HG03442 (cell line): ENCODE measurements at regions not wholly inside any gene's neighbourhood (a gene's known extent, or its start where the extent isn't known, plus 50 kb on each side); places are given as distances from the start of the nearest gene placed in this dataset.

Experiments used
- ATAC-seq: cut with Tn5 transposase; IDR thresholded peaks from one replicate; pipeline ENCODE4 v1.9.1; 2021; ENCODE audit warnings: mild to moderate bottlenecking, moderate library complexity; ENCODE audit not compliant: unreplicated experiment

DNA sequence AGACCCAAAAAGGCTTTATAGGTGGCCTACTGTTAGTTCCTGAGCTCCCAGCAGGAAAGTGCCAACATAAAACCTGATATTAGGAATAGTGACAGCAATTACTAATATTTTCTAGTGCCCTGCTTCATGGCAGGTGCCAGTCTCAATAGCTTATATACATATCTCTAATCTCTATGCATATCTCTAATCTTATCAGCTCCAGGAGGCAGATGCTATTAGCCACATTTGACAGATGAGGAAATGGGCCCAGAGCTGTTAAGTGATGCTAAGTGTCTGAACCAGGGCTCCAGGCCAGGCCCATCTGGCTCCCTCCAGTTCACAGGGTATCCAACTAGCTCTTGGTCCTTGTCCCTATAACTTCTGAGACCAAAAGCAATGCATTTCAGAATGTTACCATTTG is 142.5 kb downstream of the CHIC2 start:
- ATAC-seq: no peak

DNA sequence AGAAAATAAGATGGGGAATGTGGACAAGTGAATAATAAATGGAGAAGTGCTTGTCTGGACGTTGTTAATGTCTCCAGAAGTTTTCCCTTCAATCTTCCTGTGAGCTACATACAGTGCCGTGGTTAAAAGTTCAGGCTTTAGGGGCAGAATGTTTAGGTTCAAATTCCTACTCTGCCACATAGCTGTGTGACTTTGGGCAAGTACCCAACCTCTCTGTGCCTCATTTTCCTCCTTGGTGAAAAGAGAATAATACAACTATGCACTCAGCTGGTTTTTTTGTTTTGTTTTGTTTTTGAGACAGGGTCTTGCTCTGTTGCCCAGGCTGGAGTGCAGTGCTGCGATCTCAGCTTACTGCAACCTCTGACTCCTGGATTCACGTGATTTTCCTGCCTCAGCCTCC is 143.5 kb downstream of the CHIC2 start:
- ATAC-seq: no peak

DNA sequence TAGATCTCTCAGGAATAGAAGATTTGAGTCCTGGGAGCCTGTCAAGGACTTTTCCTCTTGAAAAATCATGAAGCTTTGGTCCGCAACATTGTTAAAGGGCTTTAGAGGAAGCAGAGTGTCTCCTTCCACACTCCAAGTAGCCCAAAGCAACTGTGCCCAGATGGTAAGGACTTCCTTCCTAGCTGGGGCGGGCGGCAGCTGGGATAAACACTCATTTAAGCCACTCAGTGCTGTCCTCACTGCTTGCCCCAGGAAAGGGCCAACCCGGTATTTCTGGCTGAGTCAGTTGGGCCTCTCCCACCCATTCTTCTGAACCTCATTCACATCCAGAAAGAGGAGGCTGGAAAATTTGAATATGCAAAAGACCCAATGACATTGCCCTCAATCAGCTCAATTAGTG is 144.3 kb downstream of the CHIC2 start:
- ATAC-seq: no peak

DNA sequence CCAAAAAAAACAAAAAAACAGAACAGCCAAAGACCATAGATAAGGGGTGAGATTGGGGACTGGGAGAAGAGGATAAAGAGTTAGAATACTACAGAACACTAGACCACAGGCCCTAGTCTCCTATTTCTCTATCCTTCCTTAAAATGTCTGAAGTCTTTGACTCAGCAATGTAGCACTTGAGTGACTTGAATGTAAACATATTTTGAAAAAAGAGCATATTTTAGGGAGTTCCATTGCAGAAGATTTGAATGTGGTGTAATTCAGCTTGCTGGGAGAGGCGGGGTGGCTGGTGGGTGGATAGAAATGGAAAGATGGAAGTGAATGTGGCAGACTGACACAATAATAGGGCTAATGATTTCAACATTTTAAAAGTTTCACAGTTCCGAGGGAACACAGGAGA is 144.9 kb downstream of the CHIC2 start:
- ATAC-seq: no peak

DNA sequence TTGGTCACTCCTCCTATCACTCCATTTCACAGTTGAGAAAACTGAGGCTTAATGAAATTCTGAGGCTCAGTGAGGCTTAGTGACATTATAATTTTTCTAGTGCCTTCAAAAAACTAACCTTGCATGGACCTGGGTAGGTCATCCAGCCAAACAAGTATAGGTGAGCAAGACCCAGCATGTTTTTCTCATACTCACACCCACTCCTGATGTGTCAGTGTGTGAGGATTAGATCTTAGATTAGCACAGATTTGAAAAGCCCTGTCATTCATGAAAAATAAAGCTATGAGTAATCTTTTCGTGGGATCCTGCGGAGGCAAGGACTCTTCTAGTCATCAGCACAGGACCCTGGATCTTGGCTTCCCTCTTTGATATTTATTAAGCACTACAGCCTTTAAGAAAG is 146.7 kb downstream of the CHIC2 start:
- no peak for ATAC-seq

DNA sequence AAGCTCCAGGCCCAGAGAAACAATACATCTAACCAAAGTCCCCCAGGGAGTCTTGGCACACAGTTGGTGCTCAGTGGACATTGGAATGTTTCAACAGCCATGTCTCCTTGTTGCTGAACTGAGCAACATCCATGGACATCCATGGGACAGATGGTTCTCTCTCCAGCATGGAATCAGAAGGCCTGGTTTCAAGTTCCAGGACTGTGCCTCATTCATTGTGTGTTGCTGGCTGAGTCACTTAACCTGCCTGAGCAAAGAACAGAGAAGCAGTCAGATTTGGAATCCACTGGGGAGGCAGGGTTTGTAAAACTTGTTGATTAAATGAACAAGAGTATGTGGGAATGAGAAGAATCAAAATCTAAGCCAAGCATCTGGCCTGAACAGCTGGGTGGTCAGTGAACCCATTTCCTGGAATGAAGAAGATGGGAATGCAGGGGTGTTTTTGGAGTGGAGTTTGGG is 147.9 kb downstream of the CHIC2 start:
- no peak for ATAC-seq

DNA sequence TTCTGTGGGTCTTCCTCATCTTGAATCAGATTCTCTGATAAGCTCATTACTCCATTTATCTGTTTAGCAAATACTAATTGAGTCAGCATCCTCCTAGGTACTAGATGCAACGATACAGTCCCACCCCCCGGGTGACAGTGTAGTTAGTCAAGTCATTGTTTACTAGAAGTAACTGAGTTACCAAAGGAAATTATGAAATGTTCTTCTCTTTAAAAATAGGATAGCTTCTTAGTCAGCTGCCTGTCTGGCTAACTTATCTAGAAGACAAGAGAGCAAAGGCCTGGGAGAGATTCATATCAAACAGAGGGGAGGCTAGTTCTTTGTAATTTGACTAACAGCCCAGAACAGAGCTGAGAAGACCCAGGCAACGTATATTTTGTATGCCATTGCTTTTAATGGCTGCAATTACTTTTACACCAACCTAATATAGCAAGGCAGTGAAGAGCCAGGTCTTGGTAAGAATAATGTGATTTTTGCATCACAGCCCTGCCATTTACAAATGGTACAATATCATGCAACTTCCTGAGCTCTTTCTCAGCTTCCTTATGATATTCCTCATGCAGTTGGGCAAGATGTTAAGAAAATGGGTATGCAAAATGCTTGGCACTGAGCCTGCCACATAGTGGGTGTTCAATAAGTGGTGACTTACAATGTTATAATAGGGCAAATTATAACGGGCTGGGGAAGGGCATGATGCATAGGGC is 149.9 kb downstream of the CHIC2 start:
- ATAC-seq: no peak

DNA sequence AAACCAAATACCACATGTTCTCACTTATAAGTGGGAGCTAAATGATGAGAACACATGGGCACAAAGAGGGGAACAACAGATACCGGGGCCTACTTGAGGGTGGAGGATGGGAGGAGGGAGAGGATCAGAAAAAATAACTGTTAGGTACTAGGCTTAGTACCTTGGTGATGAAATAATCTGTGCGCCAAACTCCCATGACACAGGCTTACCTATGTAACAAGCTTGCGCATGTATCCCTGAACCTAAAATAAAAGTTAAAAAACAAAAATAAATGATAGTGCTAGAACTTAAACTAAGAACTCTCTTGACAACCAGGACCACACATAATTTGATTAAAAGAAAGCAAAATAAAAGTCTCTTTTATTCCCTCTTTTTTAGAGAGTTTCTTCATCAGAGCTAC is 150.6 kb downstream of the CHIC2 start:
- no peak for ATAC-seq

DNA sequence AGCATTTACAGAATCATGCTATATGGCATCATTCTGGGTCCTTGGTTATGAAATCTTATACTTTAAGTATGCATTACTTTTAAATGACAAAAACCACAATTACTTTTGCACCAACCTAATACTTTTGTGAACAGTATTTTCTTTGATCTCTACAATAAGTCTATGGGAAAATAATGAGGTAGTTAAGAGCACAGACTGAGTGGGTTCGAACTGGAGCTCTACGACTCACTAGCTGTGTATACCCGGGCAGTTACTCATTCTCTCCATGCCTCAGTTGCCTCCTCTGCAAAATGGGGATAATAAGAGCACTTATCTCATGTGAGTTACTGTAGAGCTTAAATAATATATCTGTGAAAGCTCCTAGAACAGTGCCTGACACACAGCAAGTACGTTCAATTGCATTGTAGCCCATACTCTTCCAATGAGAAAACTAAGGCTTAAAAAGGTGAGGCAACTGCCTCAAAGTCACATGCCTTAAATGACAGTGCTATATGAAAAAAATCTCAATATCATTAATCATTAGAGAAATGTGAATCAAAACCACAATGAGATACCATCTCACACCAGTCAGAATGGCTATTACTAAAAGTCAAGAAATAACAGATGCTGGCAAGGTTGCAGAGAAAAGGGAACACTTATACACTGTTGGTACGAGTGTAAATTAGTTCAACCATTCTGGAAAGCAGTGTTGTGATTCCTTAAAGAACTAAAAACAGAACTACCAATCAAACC is 151.5 kb downstream of the CHIC2 start:
- no peak for ATAC-seq

DNA sequence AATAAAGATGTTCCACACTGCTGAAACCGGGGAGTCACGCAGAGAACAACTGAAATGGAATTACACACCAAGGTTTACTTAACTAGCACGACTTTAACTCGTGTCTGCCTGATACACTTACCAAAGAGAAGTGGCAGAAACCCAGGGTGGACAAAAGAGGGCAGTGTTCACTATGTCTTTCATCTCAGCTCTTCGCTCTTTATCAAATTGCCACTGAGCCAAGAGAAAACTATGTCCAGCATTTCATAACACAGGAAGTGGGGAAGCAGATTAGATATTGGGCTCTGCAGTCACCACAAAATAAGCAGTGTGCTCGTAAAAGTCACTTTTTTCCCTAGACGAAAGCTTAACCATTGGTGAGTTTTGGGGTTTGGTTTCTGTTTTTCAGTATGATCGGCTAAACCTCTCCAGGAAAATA is 155.7 kb downstream of the CHIC2 start:
- peak; percentile 76 for ATAC-seq

DNA sequence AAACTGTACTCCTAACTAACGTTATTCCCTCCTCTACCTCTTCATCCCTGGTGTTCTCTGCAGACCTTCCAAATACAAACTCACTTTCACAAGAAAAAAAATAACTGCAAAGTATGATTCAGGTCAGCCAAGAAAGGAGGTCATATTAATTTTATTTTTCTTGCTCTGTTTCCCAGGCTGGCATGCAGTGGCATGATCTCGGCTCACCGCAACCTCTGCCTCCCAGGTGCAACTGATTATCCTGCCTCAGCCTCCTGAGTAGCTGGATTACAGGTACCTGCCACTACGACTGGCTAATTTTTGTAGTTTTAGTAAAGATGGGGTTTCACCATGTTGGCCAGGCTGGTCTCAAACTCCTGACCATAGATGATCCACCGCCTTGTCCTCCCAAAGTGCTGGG is 156.6 kb downstream of the CHIC2 start:
- ATAC-seq: no peak

DNA sequence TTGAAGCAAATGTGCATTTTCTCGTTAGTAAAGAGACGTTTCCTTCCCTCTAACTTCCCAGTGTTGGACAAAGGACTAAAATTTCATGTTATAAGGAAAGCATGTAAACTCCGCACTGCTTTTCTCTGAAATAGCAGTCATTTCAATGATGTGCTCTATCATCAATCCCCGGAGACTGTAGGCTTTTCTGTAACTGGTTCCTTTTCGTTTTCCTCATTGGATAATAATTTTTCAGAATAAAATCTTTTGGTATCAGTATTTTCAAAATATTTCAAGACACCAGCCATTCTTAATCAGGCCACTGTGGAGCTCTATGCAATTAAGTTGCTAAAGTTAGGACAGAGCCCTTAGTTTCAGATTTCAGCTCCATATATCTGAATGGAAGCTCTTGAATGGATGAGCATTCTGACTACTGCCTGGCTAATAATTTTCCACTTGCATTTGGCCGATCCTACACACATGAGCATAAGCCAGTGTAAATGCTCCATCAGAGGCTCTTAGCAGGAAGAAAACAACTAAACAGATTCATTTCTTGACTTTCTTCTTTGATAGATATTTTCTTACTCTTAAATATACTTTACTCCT is 157.7 kb downstream of the CHIC2 start:
- no peak for ATAC-seq

DNA sequence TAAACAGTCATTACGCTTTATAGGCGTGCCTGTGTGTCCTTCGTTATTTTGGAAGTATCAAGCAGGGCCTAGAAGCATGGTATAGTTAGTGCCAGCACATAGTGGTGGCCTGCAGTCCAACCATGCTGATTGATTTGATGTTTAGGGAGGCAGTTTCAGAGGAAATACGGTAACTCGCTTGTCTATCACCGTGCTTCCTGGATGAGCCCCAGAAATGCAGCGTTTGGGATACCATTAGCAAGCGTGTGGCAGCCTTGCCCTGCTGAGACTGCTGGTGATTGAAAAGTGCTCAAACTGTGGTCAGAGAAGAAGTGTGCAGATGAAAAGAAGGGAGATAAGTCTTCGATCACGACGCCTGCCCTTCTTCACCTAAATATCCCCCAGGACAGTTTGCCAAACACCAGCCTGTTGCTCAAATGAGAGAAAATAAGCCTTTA is 158.4 kb downstream of the CHIC2 start:
- ATAC-seq: peak; percentile 63

DNA sequence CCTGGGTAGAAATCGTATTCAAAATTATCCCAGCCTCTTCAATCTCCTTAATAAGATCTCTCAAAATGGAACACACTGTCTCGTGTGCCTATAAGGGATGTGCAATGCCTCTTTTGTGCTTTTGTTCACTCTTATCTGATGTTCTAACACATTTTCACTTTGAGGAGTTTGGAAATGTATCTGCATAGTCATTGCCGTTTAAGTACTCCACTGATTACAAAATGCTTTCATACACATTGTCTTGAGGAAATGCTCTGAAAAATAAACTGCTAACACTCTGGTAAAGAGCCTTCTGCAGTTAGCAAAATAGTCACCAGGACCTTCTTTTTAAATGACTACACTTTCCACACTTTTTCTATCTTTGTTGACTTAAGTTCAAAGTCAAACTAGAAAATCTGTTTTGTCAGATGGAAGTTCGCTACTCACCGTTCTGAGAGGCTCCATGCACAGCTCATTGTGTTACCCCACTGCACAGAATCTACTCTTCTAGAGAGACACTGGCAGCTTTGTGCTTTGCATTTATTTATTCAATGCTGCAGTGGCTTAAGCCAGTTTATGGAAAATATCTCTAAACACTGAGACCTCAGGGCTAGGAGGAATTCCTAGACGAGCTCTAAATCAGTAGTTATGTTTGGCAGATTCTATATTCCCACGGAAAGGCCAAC is 159.0 kb downstream of the CHIC2 start:
- ATAC-seq: no peak

DNA sequence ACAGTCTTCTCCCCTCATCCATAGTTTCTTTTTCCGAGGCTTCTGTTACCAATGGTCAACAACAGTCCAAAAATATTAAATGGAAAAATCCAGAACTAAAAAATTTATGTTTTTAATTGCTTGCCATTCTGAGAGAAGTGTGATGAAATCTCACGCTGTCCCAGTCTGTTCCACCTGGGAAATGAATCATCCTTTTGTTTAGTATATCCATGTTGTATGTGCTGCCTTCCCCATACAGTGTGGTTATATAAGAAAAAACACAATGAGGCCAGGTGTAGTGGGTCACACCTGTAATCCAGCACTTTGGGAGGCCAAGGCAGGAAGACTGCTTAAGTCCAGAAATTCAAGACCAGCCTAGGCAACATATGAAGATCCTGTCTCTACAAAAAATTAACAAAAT is 161.6 kb downstream of the CHIC2 start:
- ATAC-seq: no peak

DNA sequence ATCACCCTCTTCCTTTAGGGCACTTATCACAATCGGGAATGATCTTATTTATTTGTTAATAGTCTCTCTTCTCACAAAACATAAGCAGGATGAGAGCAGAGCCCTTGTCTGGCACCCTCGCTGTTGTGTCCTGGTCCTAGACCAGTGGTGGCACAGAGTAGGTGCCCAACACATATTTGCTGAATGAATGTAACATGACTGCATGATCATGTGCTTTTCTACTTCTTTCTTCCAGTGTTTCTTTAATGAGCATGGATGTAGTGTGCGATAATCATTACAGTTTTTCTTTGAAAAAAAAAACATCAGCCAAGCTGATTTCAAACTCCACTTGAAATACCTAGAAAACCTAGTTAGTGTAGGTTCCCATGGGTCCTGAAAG is 164.1 kb downstream of the CHIC2 start:
- no peak for ATAC-seq

DNA sequence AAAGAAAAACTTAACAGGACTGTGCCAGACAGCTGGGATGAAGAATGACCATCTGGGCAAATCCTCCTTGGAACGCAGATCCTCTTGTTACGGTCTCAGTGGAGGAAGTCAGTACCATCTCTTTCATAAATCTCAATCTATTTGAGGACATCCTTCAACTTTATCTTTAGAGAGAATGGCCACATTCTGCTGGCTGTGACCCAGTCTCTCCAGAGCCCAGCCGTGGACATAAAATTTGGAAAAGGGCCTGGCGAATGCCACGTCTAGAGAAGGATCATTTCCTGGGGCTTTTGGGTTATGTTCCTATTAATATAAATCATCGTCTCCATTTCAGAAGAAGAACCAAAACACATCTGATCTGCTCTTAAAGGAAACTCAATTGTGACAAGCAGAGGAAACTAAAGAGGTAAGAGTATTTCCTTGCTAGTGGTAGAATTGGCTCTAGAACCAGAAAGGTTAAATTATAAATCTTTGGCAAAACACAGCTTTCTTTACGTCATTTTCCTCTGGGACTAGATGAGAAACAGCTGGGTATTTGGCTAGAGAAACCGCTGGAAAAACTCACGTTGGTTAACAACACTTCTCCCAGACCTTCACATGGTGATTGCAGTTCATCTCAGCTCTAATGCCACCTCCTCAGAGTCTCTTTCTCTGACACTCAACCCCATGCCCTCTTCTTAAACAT is 164.7 kb downstream of the CHIC2 start:
- ATAC-seq: no peak

DNA sequence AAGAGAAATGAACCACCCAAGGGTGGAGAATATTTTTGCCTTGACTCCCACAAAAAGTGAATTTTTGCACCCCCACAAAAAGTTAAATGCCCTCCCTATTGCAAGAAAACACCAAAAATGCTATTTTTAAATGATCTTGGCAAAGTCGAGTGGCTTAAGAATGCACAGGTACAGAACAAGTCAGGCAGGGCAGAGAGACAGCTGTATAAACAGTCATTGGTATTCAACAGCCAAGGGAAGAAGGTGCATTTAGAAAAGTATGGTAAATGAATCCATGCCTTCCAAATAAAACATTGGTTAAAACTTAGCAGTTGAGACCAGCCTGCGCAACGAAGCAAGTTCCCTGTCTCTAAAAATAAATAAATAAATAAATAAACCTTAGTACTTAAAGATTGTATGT is 169.3 kb downstream of the CHIC2 start:
- ATAC-seq: no peak

DNA sequence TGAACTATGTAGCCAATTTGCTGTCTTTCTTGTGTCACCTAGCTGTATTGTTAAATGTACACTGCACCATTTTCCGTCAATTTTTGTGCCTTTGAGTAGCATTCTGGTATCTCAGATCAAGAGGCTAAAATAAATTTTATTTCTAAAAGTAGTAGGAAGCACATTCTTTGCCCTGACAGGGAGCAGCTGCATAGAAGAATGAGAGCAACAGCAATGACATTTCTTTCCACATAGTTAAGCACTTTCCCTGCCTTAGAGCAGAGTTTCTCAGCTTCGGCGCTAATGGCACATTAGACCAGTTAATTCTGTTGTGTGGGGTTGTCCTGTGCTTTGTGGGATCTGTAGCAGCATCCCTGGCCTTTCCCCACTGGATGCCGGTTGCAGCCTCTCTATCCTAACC is 173.9 kb downstream of the CHIC2 start:
- ATAC-seq: no peak

DNA sequence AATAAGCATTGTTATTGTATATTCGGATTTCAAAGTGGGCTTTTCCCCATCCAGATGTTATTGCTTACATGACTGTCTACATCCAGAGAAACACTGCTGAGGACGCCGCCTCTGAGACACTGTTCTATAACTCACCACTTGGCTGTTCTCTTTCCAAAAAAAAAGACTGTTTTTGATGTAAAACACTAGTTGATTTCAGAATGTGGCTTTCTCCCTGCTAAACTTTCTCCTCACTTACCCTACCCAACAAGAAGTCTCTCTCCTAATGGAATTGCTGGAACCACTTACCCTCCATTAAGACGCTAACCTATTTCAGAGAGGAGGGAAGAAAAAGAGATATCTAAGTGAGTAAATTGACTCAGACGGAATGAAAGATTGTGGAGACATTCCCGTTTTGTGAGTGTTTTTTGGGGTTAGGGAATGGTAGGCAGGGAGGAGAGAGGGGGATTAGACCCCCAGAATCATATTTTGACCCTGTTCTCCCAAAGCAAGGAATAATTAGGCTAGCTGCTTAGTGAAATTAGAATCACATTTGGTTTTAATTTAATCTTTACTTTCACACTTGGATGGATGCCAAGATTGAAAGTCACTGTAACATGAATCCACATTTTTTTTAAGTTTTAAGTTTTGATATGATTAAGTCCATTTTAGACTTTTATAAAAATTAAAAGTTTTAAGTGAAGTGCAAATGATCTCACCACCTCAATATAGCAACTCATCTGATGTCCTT is 174.9 kb downstream of the CHIC2 start:
- no peak for ATAC-seq
